ENCODE measurements at regions not wholly inside any gene's neighbourhood (a gene's known extent, or its start where the extent isn't known, plus 50 kb on each side); places are given as distances from the start of the nearest gene placed in this dataset.

- intact Hi-C loops (cut with DNase I): no loop called here
- no peak for ATAC-seq
- 61 to 74% (median 71%) methylated on average over 3 of the region's 3 CpGs for WGBS, 3 donors
Observed at GRCh38 chrX:30948626-30949025, 59.6 kb upstream of the TAB3 start.

GRCh38 chrX:30948051-30948450, 59.0 kb upstream of the TAB3 start:
- no peak for DNase-seq

More at GRCh38 chrX:30948626-30949025, 59.6 kb upstream of the TAB3 start:
- no peak for TF ChIP-seq CTCF (IDR thresholded peaks at IDR 0.05)
- no peaks in the 10 kb centered on the region for H3K9me3 ChIP-seq
- H3K27me3 ChIP-seq (ENCODE audit: insufficient read depth in 3 of 3, low read length in 2 of 3): peaks cover 0 to 4% (median 0%) of the 10 kb centered on the region in 3 donors
- no peaks in the 10 kb centered on the region for H3K4me1 ChIP-seq
- no peaks in the 10 kb centered on the region for H3K36me3 ChIP-seq (ENCODE audit: insufficient read depth in 1 of 2, low read depth in 1 of 2)
- H3K27ac ChIP-seq: no peak overlapping the region
- no peak for DNase-seq
- no peak overlapping the region for H3K4me3 ChIP-seq

GRCh38 chrX:30943984-30944383, 54.9 kb upstream of the TAB3 start:
- no peaks in the 10 kb centered on the region for H3K9me3 ChIP-seq
- no peak for ATAC-seq
- H3K36me3 ChIP-seq (ENCODE audit: insufficient read depth in 1 of 2, low read depth in 1 of 2): no peaks in the 10 kb centered on the region
- no peaks in the 10 kb centered on the region for H3K4me1 ChIP-seq
- TF ChIP-seq CTCF (IDR thresholded peaks at IDR 0.05): no peak
- intact Hi-C loops (cut with DNase I): no loop called here
- no peak overlapping the region for H3K4me3 ChIP-seq
- H3K27ac ChIP-seq: no peak overlapping the region
- H3K27me3 ChIP-seq (ENCODE audit: insufficient read depth in 3 of 3, low read length in 2 of 3): no peaks in the 10 kb centered on the region
- DNase-seq: no peak

More at GRCh38 chrX:30948051-30948450, 59.0 kb upstream of the TAB3 start:
- H3K9me3 ChIP-seq: no peaks in the 10 kb centered on the region
- no peaks in the 10 kb centered on the region for H3K36me3 ChIP-seq (ENCODE audit: insufficient read depth in 1 of 2, low read depth in 1 of 2)
- H3K27ac ChIP-seq: no peak overlapping the region
- peaks cover 0 to 4% (median 0%) of the 10 kb centered on the region in 3 donors for H3K27me3 ChIP-seq (ENCODE audit: insufficient read depth in 3 of 3, low read length in 2 of 3)
- no peak for ATAC-seq
- intact Hi-C loops (cut with DNase I): no loop called here
- no peak overlapping the region for H3K4me3 ChIP-seq
- 61 to 74% (median 67%) methylated on average over 2 of the region's 2 CpGs for WGBS, 3 donors
- no peaks in the 10 kb centered on the region for H3K4me1 ChIP-seq
- TF ChIP-seq CTCF (IDR thresholded peaks at IDR 0.05): no peak

- Histone ChIP-seq H3K27me3 (ENCODE audit: insufficient read depth in 3 of 3, low read length in 2 of 3) (no peaks in the 10 kb centered on the region), H3K4me3 (no peak overlapping the region), H3K36me3 (ENCODE audit: insufficient read depth in 1 of 2, low read depth in 1 of 2) (no peaks in the 10 kb centered on the region), H3K9me3 (no peaks in the 10 kb centered on the region), H3K4me1 (no peaks in the 10 kb centered on the region), H3K27ac (no peak overlapping the region)
- 64 to 100% (median 65%) methylated on average over 1 of the region's 1 CpG for WGBS, 3 donors
- intact Hi-C loops (cut with DNase I): no loop called here
- no peak for TF ChIP-seq CTCF (IDR thresholded peaks at IDR 0.05)
- ATAC-seq (no peak), DNase-seq (no peak)
Observed at GRCh38 chrX:30941898-30942297, 52.8 kb upstream of the TAB3 start.

GRCh38 chrX:30939928-30940327, 50.9 kb upstream of the TAB3 start:
- Histone ChIP-seq H3K36me3 (ENCODE audit: insufficient read depth in 1 of 2, low read depth in 1 of 2) (no peaks in the 10 kb centered on the region), H3K4me3 (no peak overlapping the region), H3K4me1 (no peaks in the 10 kb centered on the region), H3K27ac (no peak overlapping the region), H3K27me3 (ENCODE audit: insufficient read depth in 3 of 3, low read length in 2 of 3) (peaks cover 0 to 3% (median 0%) of the 10 kb centered on the region in 3 donors), H3K9me3 (no peaks in the 10 kb centered on the region)
- intact Hi-C loops (cut with DNase I): no loop called here
- TF ChIP-seq CTCF (IDR thresholded peaks at IDR 0.05): no peak
- DNase-seq (no peak), ATAC-seq (no peak)
- 67 to 92% (median 76%) methylated on average over 4 of the region's 4 CpGs for WGBS, 3 donors

Measured in psoas muscle (tissue), 7 donors.